H1 (cell line): ENCODE measurements at regions not wholly inside any gene's neighbourhood (a gene's known extent, or its start where the extent isn't known, plus 50 kb on each side); places are given as distances from the start of the nearest gene placed in this dataset.

Source experiments
- CTCF ChIA-PET: fragments of 300-600 bp; sonication (Branson Sonifier 250); formaldehyde crosslinking; loops from one replicate; lab custom pipeline; 2021; ENCODE audit not compliant: partially characterized antibody; lab: Charles Lee
- POLR2A ChIA-PET: fragments of 300-600 bp; sonication (Branson Sonifier 250); formaldehyde crosslinking; loops from one replicate; lab custom pipeline; 2021; ENCODE audit warnings: inconsistent platforms; ENCODE audit not compliant: partially characterized antibody; lab: Charles Lee
- DNase-seq, 2 experiments: peaks; one replicate each; pipeline versions ENCODE4 v3.0.0 to v3.0.0-alpha.2; 2010 to 2022; ENCODE audit warnings: low spot score in 2 of 2, low read depth in 1 of 2, mixed read lengths in 1 of 2
- FAIRE-seq: peaks from 2 replicates; lab custom pipeline; 2011; peaks lifted over from hg19 to GRCh38; lab: Jason Lieb, UNC
- H2AFZ ChIP-seq: 2 replicates; pipeline ENCODE4 v1.8.1; 2012; ENCODE audit warnings: low read length, inconsistent platforms
- H2AK5ac ChIP-seq: 2 replicates; pipeline ENCODE4 v1.6.1; 2013; ENCODE audit warnings: low read depth, low read length
- H2BK120ac ChIP-seq: replicated peaks from 2 replicates; pipeline ENCODE3; 2013; ENCODE audit warnings: low read depth, low read length, inconsistent platforms
- H2BK12ac ChIP-seq: 2 replicates; pipeline ENCODE4 v1.6.1; 2013; ENCODE audit warnings: low read depth, low read length
- H2BK15ac ChIP-seq: 2 replicates; pipeline ENCODE4 v1.6.1; 2013; ENCODE audit warnings: low read length
- H2BK20ac ChIP-seq: 2 replicates; pipeline ENCODE4 v1.6.1; 2013; ENCODE audit warnings: low read length
- H2BK5ac ChIP-seq: 2 replicates; pipeline ENCODE4 v1.6.1; 2013; ENCODE audit warnings: low read depth, low read length
- H3K14ac ChIP-seq: 2 replicates; pipeline ENCODE4 v1.6.1; 2013; ENCODE audit warnings: inconsistent platforms; ENCODE audit not compliant: insufficient read length
- H3K18ac ChIP-seq: 2 replicates; pipeline ENCODE4 v1.6.1; 2013; ENCODE audit warnings: low read length; ENCODE audit errors: extremely low read depth
- H3K23ac ChIP-seq: 2 replicates; pipeline ENCODE4 v1.6.1; 2013; ENCODE audit warnings: inconsistent platforms; ENCODE audit not compliant: insufficient read length
- H3K23me2 ChIP-seq: 2 replicates; pipeline ENCODE4 v1.6.1; 2013; ENCODE audit warnings: low read depth, low read length
- H3K27ac ChIP-seq: 2 replicates; pipeline ENCODE4 v1.6.1; 2011; ENCODE audit warnings: low read depth, low read length, inconsistent platforms
- H3K27me3 ChIP-seq, 4 experiments: replicated peaks in 1 of 4; 1 replicate in 1 of 4; 2 replicates in 3 of 4; pipeline versions ENCODE4 v1.6.1 to v1.8.1; 2011 to 2013; ENCODE audit warnings: low read length in 3 of 4, mild to moderate bottlenecking in 3 of 4, inconsistent platforms in 2 of 4, mixed read lengths in 2 of 4, moderate library complexity in 1 of 4; ENCODE audit not compliant: control insufficient read depth in 3 of 4, insufficient read depth in 3 of 4; ENCODE audit errors: extremely low read depth in 1 of 4
- H3K36me3 ChIP-seq, 4 experiments: 2 replicates each; pipeline versions ENCODE4 v1.6.1 to v1.8.1; 2011 to 2013; ENCODE audit warnings: mild to moderate bottlenecking in 4 of 4, low read length in 3 of 4, moderate library complexity in 2 of 4, control low read depth in 1 of 4, inconsistent platforms in 1 of 4; ENCODE audit not compliant: insufficient read depth in 4 of 4, control insufficient read depth in 2 of 4
- H3K4ac ChIP-seq: replicated peaks from 2 replicates; pipeline ENCODE3; 2013; ENCODE audit warnings: low read length, low read depth, mixed read lengths, inconsistent platforms; ENCODE audit not compliant: insufficient read length
- H3K4me1 ChIP-seq, 4 experiments: replicated peaks in 1 of 4; 1 replicate in 1 of 4; 2 replicates in 3 of 4; pipeline versions ENCODE4 v1.6.1 to v1.8.1; 2011 to 2013; ENCODE audit warnings: low read length in 3 of 4, inconsistent platforms in 2 of 4, mixed read lengths in 1 of 4; ENCODE audit not compliant: insufficient read depth in 4 of 4, control insufficient read depth in 3 of 4
- H3K4me2 ChIP-seq, 2 experiments: 2 replicates each; pipeline versions ENCODE4 v1.6.1 to v1.8.1; 2011 to 2013; ENCODE audit warnings: low read depth in 2 of 2, low read length in 2 of 2, control low read depth in 1 of 2, inconsistent platforms in 1 of 2, mild to moderate bottlenecking in 1 of 2; ENCODE audit not compliant: insufficient read depth in 1 of 2
- H3K4me3 ChIP-seq, 4 experiments: fragments of 200-600, 300-600 bp in 1 of 4; sonication (generic), shearing (Covaris generic), sonication (Bioruptor Twin) in 1 of 4; 2 replicates each; pipeline versions ENCODE4 v1.5.1 to v1.8.1; 2011 to 2016; ENCODE audit warnings: low read length in 4 of 4, low read depth in 3 of 4, control low read depth in 2 of 4, inconsistent platforms in 2 of 4, mild to moderate bottlenecking in 2 of 4, mixed read lengths in 1 of 4, moderate library complexity in 1 of 4; ENCODE audit not compliant: insufficient read depth in 2 of 4; ENCODE audit errors: extremely low read depth in 1 of 4
- H3K56ac ChIP-seq: replicated peaks from 2 replicates; pipeline ENCODE3; 2013; ENCODE audit warnings: low read depth, mild to moderate bottlenecking, mixed read lengths, low read length, inconsistent platforms; ENCODE audit not compliant: insufficient read length
- H3K79me1 ChIP-seq: 2 replicates; pipeline ENCODE4 v1.6.1; 2013; ENCODE audit warnings: low read depth, low read length, control low read depth
- H3K79me2 ChIP-seq, 2 experiments: 2 replicates each; pipeline versions ENCODE4 v1.6.1 to v1.8.1; 2012 to 2013; ENCODE audit warnings: low read length in 2 of 2, mild to moderate bottlenecking in 2 of 2, inconsistent platforms in 1 of 2; ENCODE audit not compliant: insufficient read depth in 2 of 2, control insufficient read depth in 1 of 2
- H3K9ac ChIP-seq, 4 experiments: replicated peaks in 1 of 4; 1 replicate in 1 of 4; 2 replicates in 3 of 4; pipeline versions ENCODE4 v1.6.1 to v1.8.1; 2011 to 2013; ENCODE audit warnings: low read depth in 3 of 4, low read length in 3 of 4, control low read depth in 2 of 4, mild to moderate bottlenecking in 2 of 4, moderate library complexity in 2 of 4, inconsistent platforms in 1 of 4; ENCODE audit errors: extremely low read depth in 1 of 4
- H3K9me3 ChIP-seq, 2 experiments: 2 replicates each; pipeline versions ENCODE4 v1.6.1 to v1.8.1; 2012 to 2013; ENCODE audit warnings: mild to moderate bottlenecking in 2 of 2, moderate library complexity in 2 of 2, control low read depth in 1 of 2, inconsistent platforms in 1 of 2, low read depth in 1 of 2, low read length in 1 of 2, mixed read lengths in 1 of 2; ENCODE audit not compliant: insufficient read depth in 2 of 2
- H4K20me1 ChIP-seq, 2 experiments: replicated peaks in 1 of 2; 2 replicates each; pipeline versions ENCODE3 to v1.8.1; 2011 to 2013; ENCODE audit warnings: inconsistent platforms in 2 of 2, low read length in 2 of 2, mild to moderate bottlenecking in 1 of 2; ENCODE audit not compliant: insufficient read depth in 2 of 2, control insufficient read depth in 1 of 2
- H4K5ac ChIP-seq: 2 replicates; pipeline ENCODE4 v1.6.1; 2013; ENCODE audit warnings: low read length, low read depth, mixed read lengths, inconsistent platforms; ENCODE audit not compliant: insufficient read length
- H4K8ac ChIP-seq: 2 replicates; pipeline ENCODE4 v1.8.0; 2013; ENCODE audit warnings: mild to moderate bottlenecking, moderate library complexity, low read length, inconsistent platforms; ENCODE audit not compliant: insufficient read depth; ENCODE audit errors: extremely low read depth
- H4K91ac ChIP-seq: replicated peaks from 2 replicates; pipeline ENCODE3; 2013; ENCODE audit warnings: low read length, mixed read lengths, inconsistent platforms; ENCODE audit not compliant: insufficient read length
- BRCA1 ChIP-seq: IDR thresholded peaks from 2 replicates; pipeline ENCODE4 v1.6.1; 2012; ENCODE audit warnings: low read depth, low read length, improper control_type of control experiment
- CBX8 ChIP-seq: fragments of 300-800, 300-1000 bp; sonication (generic); IDR thresholded peaks from 2 replicates; pipeline ENCODE4 v1.7.1; 2016; ENCODE audit warnings: low read depth, low read length, borderline replicate concordance
- CTBP2 ChIP-seq: IDR thresholded peaks from 2 replicates; pipeline ENCODE4 v1.7.0; 2011; ENCODE audit warnings: borderline replicate concordance, mild to moderate bottlenecking, moderate library complexity, mixed read lengths, low read length; ENCODE audit not compliant: insufficient read depth, insufficient read length
- EGR1 ChIP-seq: IDR thresholded peaks from 2 replicates; pipeline ENCODE4 v1.6.1; 2011; ENCODE audit warnings: low read depth, low read length, borderline replicate concordance
- HDAC2 ChIP-seq, 2 experiments: fragments of 300-600 bp in 1 of 2; sonication (generic) in 1 of 2; IDR thresholded peaks; 2 replicates each; pipeline ENCODE4 v1.6.1; 2011 to 2012; ENCODE audit warnings: low read depth in 2 of 2, low read length in 2 of 2, mild to moderate bottlenecking in 2 of 2, moderate library complexity in 2 of 2, borderline replicate concordance in 1 of 2, inconsistent platforms in 1 of 2
- HDAC6 ChIP-seq: IDR thresholded peaks from one replicate; pipeline ENCODE4 v1.7.1; 2012; ENCODE audit warnings: low read depth, mild to moderate bottlenecking, inconsistent platforms, low read length, moderate library complexity
- JUN ChIP-seq: IDR thresholded peaks from 2 replicates; pipeline ENCODE4 v1.6.1; 2011; ENCODE audit warnings: low read depth, mild to moderate bottlenecking, improper control_type of control experiment, low read length
- KDM5A ChIP-seq: fragments of 200-600 bp; IDR thresholded peaks from 2 replicates; pipeline ENCODE4 v1.7.1; 2012; ENCODE audit warnings: mild to moderate bottlenecking, low read length, inconsistent platforms, mixed read lengths
- MAFK ChIP-seq: IDR thresholded peaks from 2 replicates; pipeline ENCODE4 v1.6.1; 2012; ENCODE audit warnings: low read depth, mild to moderate bottlenecking, improper control_type of control experiment, low read length
- POLR2A ChIP-seq, 2 experiments: IDR thresholded peaks; 1 replicate in 1 of 2; 2 replicates in 1 of 2; pipeline ENCODE4 v1.6.1; 2011; ENCODE audit warnings: low read depth in 2 of 2, low read length in 2 of 2, mild to moderate bottlenecking in 2 of 2; ENCODE audit errors: control extremely low read depth in 1 of 2
- RBBP5 ChIP-seq: IDR thresholded peaks from 2 replicates; pipeline ENCODE4 v1.7.1; 2012; ENCODE audit warnings: low read depth, mild to moderate bottlenecking, inconsistent platforms, low read length, moderate library complexity, borderline replicate concordance
- TAF1 ChIP-seq: IDR thresholded peaks from 2 replicates; pipeline ENCODE4 v1.6.1; 2011; ENCODE audit warnings: mild to moderate bottlenecking, low read depth, low read length
- TCF12 ChIP-seq: IDR thresholded peaks from 2 replicates; pipeline ENCODE4 v1.6.1; 2011; ENCODE audit warnings: low read depth, mild to moderate bottlenecking, low read length
- TEAD4 ChIP-seq: IDR thresholded peaks from 2 replicates; pipeline ENCODE4 v1.6.1; 2012; ENCODE audit warnings: low read depth, low read length, inconsistent platforms, mixed read lengths
- WGBS, 2 experiments: shearing (Covaris generic) in 1 of 2; methylation state at CpG; one replicate each; pipeline versions ENCODE4 v1.1.6 to v1.1.7; 2013 to 2015; ENCODE audit warnings: low lambda C conversion rate in 2 of 2, mixed read lengths in 2 of 2, inconsistent platforms in 1 of 2, low coverage in 1 of 2, missing lambda C conversion rate in 1 of 2; ENCODE audit not compliant: insufficient replicate concordance in 2 of 2, insufficient coverage in 1 of 2, insufficient read length in 1 of 2; ENCODE audit errors: extremely low coverage in 1 of 2, missing lambda C conversion rate in 1 of 2; 5-methylcytosine and 5-hydroxymethylcytosine counted together
- TF ChIP-seq, protein P1 (sequence below): IDR thresholded peaks from 2 replicates; pipeline ENCODE4 v1.6.1; 2011; ENCODE audit warnings: low read length, improper control_type of control experiment

DNA sequence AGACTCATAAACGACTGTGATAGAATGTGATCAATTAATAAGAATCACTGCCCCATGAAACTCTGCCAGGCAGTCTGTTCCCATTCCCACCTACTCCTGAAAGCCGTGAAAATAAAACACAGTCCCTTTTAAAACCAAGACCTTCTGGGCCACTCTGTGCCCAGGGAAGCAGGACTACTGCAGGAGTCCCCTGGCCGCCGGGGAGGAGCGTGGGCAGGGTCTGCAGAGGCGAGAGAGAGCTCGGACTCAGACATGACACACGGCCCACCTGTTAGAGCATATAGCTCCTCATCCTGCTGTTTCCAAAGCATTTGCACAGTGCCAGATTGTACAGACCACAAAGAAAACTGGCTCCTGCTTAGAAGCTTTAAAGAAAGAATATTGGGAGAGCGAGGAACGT lies 400.5 kb downstream of the SHANK2 start:
- 89% methylated on average over 10 of the region's 10 CpGs; no CpG with 5 or more reads in 1 of the 2 experiments for WGBS, 2 experiments
- H2BK12ac ChIP-seq = no peak overlapping the region
- H3K4ac ChIP-seq = no peak overlapping the region
- H4K91ac ChIP-seq = no peak overlapping the region
- H4K5ac ChIP-seq = no peak overlapping the region
- CTCF ChIA-PET = interaction anchor here (0.9 to 2.5 kb wide), 3 partner anchors 9 to 235 kb away, joined by 3 to 6 read pairs (median 3); no protein-coding TSS in a partner anchor
- no peak overlapping the region for H3K14ac ChIP-seq
- POLR2A ChIA-PET = no interaction called here
- H3K4me3 ChIP-seq = no peak overlapping the region
- peaks cover 6% of the 10 kb centered on the region; the same call in 1 of the 2 replicates for H3K23me2 ChIP-seq
- no peak overlapping the region for H2BK15ac ChIP-seq
- H4K8ac ChIP-seq = no peak overlapping the region
- no peak overlapping the region for H2AK5ac ChIP-seq
- H3K27ac ChIP-seq = no peak overlapping the region
- no peaks in the 10 kb centered on the region for H3K4me1 ChIP-seq
- no peak for FAIRE-seq
- H4K20me1 ChIP-seq = peaks cover 5 to 9% of the 10 kb centered on the region in 2 experiments
- H2AFZ ChIP-seq = no peak overlapping the region
- H2BK20ac ChIP-seq = no peak overlapping the region
- no peak overlapping the region for H3K56ac ChIP-seq
- H2BK5ac ChIP-seq = no peak overlapping the region
- H2BK120ac ChIP-seq = no peak overlapping the region
- H3K4me2 ChIP-seq = no peak overlapping the region
- no peak overlapping the region for H3K18ac ChIP-seq
- no peaks in the 10 kb centered on the region for H3K9me3 ChIP-seq
- H3K27me3 ChIP-seq = no peaks in the 10 kb centered on the region
- H3K79me2 ChIP-seq = no peaks in the 10 kb centered on the region
- no peaks in the 10 kb centered on the region for H3K36me3 ChIP-seq
- H3K79me1 ChIP-seq = no peaks in the 10 kb centered on the region
- no peak for DNase-seq
- no peak overlapping the region for H3K23ac ChIP-seq
- no peak overlapping the region for H3K9ac ChIP-seq
- no peak for TF ChIP-seq RBBP5
- TF ChIP-seq, protein P1, sequence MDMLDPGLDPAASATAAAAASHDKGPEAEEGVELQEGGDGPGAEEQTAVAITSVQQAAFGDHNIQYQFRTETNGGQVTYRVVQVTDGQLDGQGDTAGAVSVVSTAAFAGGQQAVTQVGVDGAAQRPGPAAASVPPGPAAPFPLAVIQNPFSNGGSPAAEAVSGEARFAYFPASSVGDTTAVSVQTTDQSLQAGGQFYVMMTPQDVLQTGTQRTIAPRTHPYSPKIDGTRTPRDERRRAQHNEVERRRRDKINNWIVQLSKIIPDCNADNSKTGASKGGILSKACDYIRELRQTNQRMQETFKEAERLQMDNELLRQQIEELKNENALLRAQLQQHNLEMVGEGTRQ = no peak
- TF ChIP-seq HDAC6 = no peak
- TF ChIP-seq JUN = no peak
- TF ChIP-seq TAF1 = no peak
- TF ChIP-seq POLR2A (IDR thresholded peaks at IDR 0.05; ENCODE audit: control extremely low read depth in 1 of 2, low read depth in 2 of 2, low read length in 2 of 2) = no peak
- no peak for TF ChIP-seq BRCA1
- TF ChIP-seq CBX8 = no peak
- no peak for TF ChIP-seq CTBP2
- TF ChIP-seq TEAD4 = no peak
- TF ChIP-seq MAFK = no peak
- TF ChIP-seq HDAC2 (IDR thresholded peaks at IDR 0.05; ENCODE audit: borderline replicate concordance in 1 of 2, low read depth in 2 of 2, low read length in 2 of 2) = no peak
- TF ChIP-seq KDM5A = no peak
- no peak for TF ChIP-seq TCF12
- TF ChIP-seq EGR1 = no peak
